Breast epithelium (tissue), 3 donors: ENCODE measurements at regions not wholly inside any gene's neighbourhood (a gene's known extent, or its start where the extent isn't known, plus 50 kb on each side); places are given as distances from the start of the nearest gene placed in this dataset.

Experiments
- CTCF ChIP-seq, 3 donors: fragments of 450-650 bp; IDR thresholded peaks; one replicate each; pipeline ENCODE4 v1.5.1; 2016 to 2017; ENCODE audit warnings: antibody characterized with exemption in 3 of 3, mild to moderate bottlenecking in 3 of 3, moderate library complexity in 3 of 3
- POLR2A ChIP-seq: fragments of 450-650 bp; IDR thresholded peaks from one replicate; pipeline ENCODE4 v1.6.1; 2016; ENCODE audit warnings: antibody characterized with exemption, mild to moderate bottlenecking, moderate library complexity
- POLR2AphosphoS5 ChIP-seq, 3 donors: sonication (generic); formaldehyde crosslinking; IDR thresholded peaks; one replicate each; pipeline ENCODE4 v1.6.1; 2017; ENCODE audit warnings: antibody characterized with exemption in 3 of 3

DNA sequence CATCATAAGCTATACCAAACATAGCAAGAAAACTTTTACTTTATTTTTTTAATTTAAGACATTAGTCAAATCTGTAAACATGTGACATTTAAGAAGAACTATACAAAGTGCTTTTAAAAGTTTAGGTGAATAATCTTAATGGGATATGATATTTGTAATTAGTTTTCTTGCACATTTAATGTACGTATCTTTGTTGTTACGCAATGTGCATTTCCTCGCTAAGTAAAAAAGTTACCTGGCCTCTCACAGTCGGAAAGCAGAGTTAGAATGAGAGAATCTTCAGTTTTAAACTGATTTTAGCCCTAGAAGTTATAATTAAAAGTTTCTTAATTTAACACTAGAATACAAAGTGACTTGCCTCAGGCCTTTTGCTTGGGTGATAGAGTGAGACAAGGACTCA lies 589.8 kb downstream of the DMRTA1 start:
- TF ChIP-seq CTCF (IDR thresholded peaks at IDR 0.05): no peak
- TF ChIP-seq POLR2A: no peak
- no peak for TF ChIP-seq POLR2AphosphoS5 (IDR thresholded peaks at IDR 0.05)
